T1000 (cell line): ENCODE measurements at regions not wholly inside any gene's neighbourhood (a gene's known extent, or its start where the extent isn't known, plus 50 kb on each side); places are given as distances from the start of the nearest gene placed in this dataset.
"Not testable (repeated sequence)": the region's sequence is repeated elsewhere in the genome, so short reads cannot be mapped to it uniquely, and the experiment has no call there.

Source experiments
- DNase-seq: peaks from one replicate; lab custom pipeline; 2025; ENCODE audit warnings: mixed read lengths; lab: John Stamatoyannopoulos, UW

GRCh38 chr11:92605667-92606066, 363.8 kb upstream of the MTNR1B start:
- DNase-seq = no peak

- no peak for DNase-seq
Observed at GRCh38 chr11:92607969-92608722, 361.3 kb upstream of the MTNR1B start.

- no peak for DNase-seq
Observed at GRCh38 chr11:92611157-92611556, 358.3 kb upstream of the MTNR1B start.

GRCh38 chr11:92618020-92618419, 351.4 kb upstream of the MTNR1B start:
- DNase-seq = not testable (repeated sequence)

- no peak for DNase-seq
Observed at GRCh38 chr11:92623055-92623454, 346.4 kb upstream of the MTNR1B start.

- DNase-seq = no peak
Observed at GRCh38 chr11:92625894-92626293, 343.6 kb upstream of the MTNR1B start.

GRCh38 chr11:92626624-92627023, 342.8 kb upstream of the MTNR1B start:
- DNase-seq = no peak

- no peak for DNase-seq
Observed at GRCh38 chr11:92627615-92628256, 341.7 kb upstream of the MTNR1B start.

GRCh38 chr11:92628401-92629292, 340.8 kb upstream of the MTNR1B start:
- no peak for DNase-seq

GRCh38 chr11:92632495-92632894, 337.0 kb upstream of the MTNR1B start:
- DNase-seq = no peak

GRCh38 chr11:92633820-92634219, 335.6 kb upstream of the MTNR1B start:
- DNase-seq = no peak

GRCh38 chr11:92636543-92637188, 332.8 kb upstream of the MTNR1B start:
- DNase-seq = no peak

GRCh38 chr11:92638678-92639077, 330.8 kb upstream of the MTNR1B start:
- DNase-seq = no peak

GRCh38 chr11:92642177-92642931, 327.1 kb upstream of the MTNR1B start:
- DNase-seq = no peak

- no peak for DNase-seq
Observed at GRCh38 chr11:92643827-92644226, 325.6 kb upstream of the MTNR1B start.

- DNase-seq = no peak
Observed at GRCh38 chr11:92644595-92645445, 324.6 kb upstream of the MTNR1B start.

- DNase-seq = no peak
Observed at GRCh38 chr11:92651159-92651558, 318.3 kb upstream of the MTNR1B start.

GRCh38 chr11:92653454-92653853, 316.0 kb upstream of the MTNR1B start:
- DNase-seq = no peak

GRCh38 chr11:92656783-92657182, 312.7 kb upstream of the MTNR1B start:
- no peak for DNase-seq

- DNase-seq = no peak
Observed at GRCh38 chr11:92657226-92657625, 312.2 kb upstream of the MTNR1B start.
